ENCODE measurements at regions not wholly inside any gene's neighbourhood (a gene's known extent, or its start where the extent isn't known, plus 50 kb on each side); places are given as distances from the start of the nearest gene placed in this dataset.

DNA sequence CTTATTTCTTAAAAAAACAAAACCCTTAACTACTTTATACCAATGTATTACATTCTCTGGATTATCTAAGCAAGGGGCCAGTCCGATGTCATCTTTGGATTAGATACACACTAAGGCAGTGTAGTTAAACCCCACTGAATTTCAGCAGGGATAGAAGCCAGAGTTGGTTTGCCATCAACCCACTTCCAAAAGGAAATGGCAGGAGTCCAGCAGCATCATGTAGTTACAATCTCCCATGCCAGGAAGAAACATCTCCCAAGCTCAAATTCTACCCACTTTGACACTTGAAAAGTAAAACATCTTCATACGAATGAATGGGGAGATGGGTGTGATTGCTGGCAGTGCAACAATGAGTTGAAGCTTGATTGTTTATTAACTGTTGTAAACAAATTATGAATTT lies 203.5 kb upstream of the PLXNC1 start:
- Histone ChIP-seq H3K9ac (ENCODE audit: low read depth, low read length) (no peak overlapping the region), H4K20me1 (ENCODE audit: insufficient read depth, low read length) (no peaks in the 10 kb centered on the region), H3K4me3 (ENCODE audit: low read depth in 1 of 2, low read length in 2 of 2) (no peak overlapping the region), H3K36me3 (ENCODE audit: insufficient read depth, low read length) (no peaks in the 10 kb centered on the region), H3K9me3 (ENCODE audit: insufficient read depth, low read length, severe bottlenecking) (peaks cover 6% of the 10 kb centered on the region), H2AFZ (ENCODE audit: low read depth, low read length) (no peak overlapping the region), H3K4me2 (ENCODE audit: insufficient read depth, low read length) (no peak overlapping the region), H3K4me1 (ENCODE audit: insufficient read depth, low read length) (0 out of 2 replicates have a peak, but pooled peaks cover 6% of the 10 kb centered on the region), H3K27me3 (ENCODE audit: insufficient read depth, low read length, poor library complexity) (no peaks in the 10 kb centered on the region), H3K79me2 (ENCODE audit: insufficient read depth, low read length) (no peaks in the 10 kb centered on the region), H3K27ac (ENCODE audit: low read length) (no peak overlapping the region)
- ATAC-seq (ENCODE audit: insufficient read depth, low read depth), result no peak
- DNase-seq, result no peak
- no peak for TF ChIP-seq EZH2 (IDR thresholded peaks at IDR 0.05; ENCODE audit: borderline replicate concordance, low read depth, low read length, severe bottlenecking)
- TF ChIP-seq, protein P1, sequence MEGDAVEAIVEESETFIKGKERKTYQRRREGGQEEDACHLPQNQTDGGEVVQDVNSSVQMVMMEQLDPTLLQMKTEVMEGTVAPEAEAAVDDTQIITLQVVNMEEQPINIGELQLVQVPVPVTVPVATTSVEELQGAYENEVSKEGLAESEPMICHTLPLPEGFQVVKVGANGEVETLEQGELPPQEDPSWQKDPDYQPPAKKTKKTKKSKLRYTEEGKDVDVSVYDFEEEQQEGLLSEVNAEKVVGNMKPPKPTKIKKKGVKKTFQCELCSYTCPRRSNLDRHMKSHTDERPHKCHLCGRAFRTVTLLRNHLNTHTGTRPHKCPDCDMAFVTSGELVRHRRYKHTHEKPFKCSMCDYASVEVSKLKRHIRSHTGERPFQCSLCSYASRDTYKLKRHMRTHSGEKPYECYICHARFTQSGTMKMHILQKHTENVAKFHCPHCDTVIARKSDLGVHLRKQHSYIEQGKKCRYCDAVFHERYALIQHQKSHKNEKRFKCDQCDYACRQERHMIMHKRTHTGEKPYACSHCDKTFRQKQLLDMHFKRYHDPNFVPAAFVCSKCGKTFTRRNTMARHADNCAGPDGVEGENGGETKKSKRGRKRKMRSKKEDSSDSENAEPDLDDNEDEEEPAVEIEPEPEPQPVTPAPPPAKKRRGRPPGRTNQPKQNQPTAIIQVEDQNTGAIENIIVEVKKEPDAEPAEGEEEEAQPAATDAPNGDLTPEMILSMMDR (IDR thresholded peaks at IDR 0.05; ENCODE audit: borderline replicate concordance, extremely low read depth, low read length, poor library complexity, severe bottlenecking), result no peak

DNA sequence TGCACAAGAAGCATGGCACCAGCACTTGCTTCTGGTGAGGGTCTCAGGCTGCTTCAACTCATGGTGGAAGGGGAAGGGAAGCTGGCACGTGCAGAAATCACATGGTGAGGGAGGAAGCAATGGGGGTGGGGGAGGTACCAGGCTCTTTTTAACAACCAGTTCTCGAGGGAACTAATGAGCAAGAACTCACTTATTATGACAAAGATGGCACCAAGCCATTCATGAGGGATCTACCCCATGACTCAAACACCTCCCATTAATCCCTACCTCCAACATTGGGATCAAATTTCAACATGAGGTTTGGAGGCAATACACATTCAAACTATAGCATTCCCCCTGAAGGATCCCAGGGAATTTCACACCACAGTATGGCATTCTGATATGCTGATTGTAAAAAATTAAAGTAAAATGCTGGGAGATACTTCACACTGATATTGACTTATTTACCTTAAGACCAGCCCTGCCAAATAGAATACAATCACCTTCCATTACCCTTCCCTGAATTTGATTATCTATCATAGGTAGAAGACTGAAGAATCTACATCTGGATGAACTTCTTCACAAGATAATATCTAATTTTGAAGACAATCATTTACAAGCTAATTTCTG lies 201.7 kb upstream of the PLXNC1 start:
- no peak overlapping the region for H2AFZ ChIP-seq (ENCODE audit: low read depth, low read length)
- no peaks in the 10 kb centered on the region for H3K27me3 ChIP-seq (ENCODE audit: insufficient read depth, low read length, poor library complexity)
- no peak overlapping the region for H3K4me2 ChIP-seq (ENCODE audit: insufficient read depth, low read length)
- peaks cover 6% of the 10 kb centered on the region for H3K9me3 ChIP-seq (ENCODE audit: insufficient read depth, low read length, severe bottlenecking)
- TF ChIP-seq EZH2 (IDR thresholded peaks at IDR 0.05; ENCODE audit: borderline replicate concordance, low read depth, low read length, severe bottlenecking), result no peak
- TF ChIP-seq, protein P1 (IDR thresholded peaks at IDR 0.05; ENCODE audit: borderline replicate concordance, extremely low read depth, low read length, poor library complexity, severe bottlenecking), result no peak
- no peak for ATAC-seq (ENCODE audit: insufficient read depth, low read depth)
- H3K79me2 ChIP-seq (ENCODE audit: insufficient read depth, low read length), result no peaks in the 10 kb centered on the region
- H3K4me3 ChIP-seq (ENCODE audit: low read depth in 1 of 2, low read length in 2 of 2), result no peak overlapping the region
- no peak for DNase-seq
- H3K4me1 ChIP-seq (ENCODE audit: insufficient read depth, low read length), result no peaks in the 10 kb centered on the region
- no peaks in the 10 kb centered on the region for H4K20me1 ChIP-seq (ENCODE audit: insufficient read depth, low read length)
- no peaks in the 10 kb centered on the region for H3K36me3 ChIP-seq (ENCODE audit: insufficient read depth, low read length)
- H3K27ac ChIP-seq (ENCODE audit: low read length), result no peak overlapping the region
- H3K9ac ChIP-seq (ENCODE audit: low read depth, low read length), result no peak overlapping the region

DNA sequence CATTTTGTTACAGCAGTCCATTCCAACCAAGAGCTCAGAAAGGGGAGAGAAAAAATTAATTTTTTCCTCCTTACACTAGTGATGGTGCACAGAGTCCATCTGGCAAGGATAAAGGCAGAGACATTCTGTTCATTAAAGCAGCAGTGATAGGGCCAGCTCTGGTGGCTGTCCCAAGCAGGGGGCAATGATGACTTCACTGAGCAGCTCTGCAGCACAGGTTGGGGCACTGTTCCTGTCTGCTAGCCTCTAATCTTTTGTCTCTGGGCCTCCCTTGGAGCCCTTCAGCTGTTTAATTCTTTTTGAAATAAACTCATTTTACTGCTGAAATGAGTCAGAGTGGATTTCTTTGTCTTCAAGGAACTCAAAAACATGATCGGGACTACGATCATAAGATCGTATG lies 200.9 kb upstream of the PLXNC1 start:
- H3K36me3 ChIP-seq (ENCODE audit: insufficient read depth, low read length), result no peaks in the 10 kb centered on the region
- no peak overlapping the region for H3K4me3 ChIP-seq (ENCODE audit: low read depth in 1 of 2, low read length in 2 of 2)
- DNase-seq (no peak), ATAC-seq (ENCODE audit: insufficient read depth, low read depth) (no peak)
- no peak overlapping the region for H2AFZ ChIP-seq (ENCODE audit: low read depth, low read length)
- no peaks in the 10 kb centered on the region for H4K20me1 ChIP-seq (ENCODE audit: insufficient read depth, low read length)
- no peak overlapping the region for H3K27ac ChIP-seq (ENCODE audit: low read length)
- H3K79me2 ChIP-seq (ENCODE audit: insufficient read depth, low read length), result no peaks in the 10 kb centered on the region
- peaks cover 4% of the 10 kb centered on the region; the same call in 1 of the 2 replicates for H3K4me1 ChIP-seq (ENCODE audit: insufficient read depth, low read length)
- no peaks in the 10 kb centered on the region for H3K27me3 ChIP-seq (ENCODE audit: insufficient read depth, low read length, poor library complexity)
- no peak overlapping the region for H3K9ac ChIP-seq (ENCODE audit: low read depth, low read length)
- H3K4me2 ChIP-seq (ENCODE audit: insufficient read depth, low read length), result no peak overlapping the region
- TF ChIP-seq, protein P1 (IDR thresholded peaks at IDR 0.05; ENCODE audit: borderline replicate concordance, extremely low read depth, low read length, poor library complexity, severe bottlenecking), result no peak
- TF ChIP-seq EZH2 (IDR thresholded peaks at IDR 0.05; ENCODE audit: borderline replicate concordance, low read depth, low read length, severe bottlenecking), result no peak
- peaks cover 6% of the 10 kb centered on the region for H3K9me3 ChIP-seq (ENCODE audit: insufficient read depth, low read length, severe bottlenecking)

Measured in DND-41 (cell line).